HEK293 (cell line): ENCODE measurements at regions not wholly inside any gene's neighbourhood (a gene's known extent, or its start where the extent isn't known, plus 50 kb on each side); places are given as distances from the start of the nearest gene placed in this dataset.

ENCODE experiments used
- CTCF ChIP-seq: fragments of 450-650 bp; formaldehyde crosslinking; IDR thresholded peaks from 2 replicates; pipeline ENCODE4 v1.5.1; 2016; ENCODE audit warnings: missing biosample characterization, missing genetic modification characterization
- MEIS1 ChIP-seq: sonication (generic); formaldehyde crosslinking; IDR thresholded peaks from 2 replicates; pipeline ENCODE4 v1.8.1; 2022; ENCODE audit warnings: missing genetic modification reagents, mild to moderate bottlenecking, borderline replicate concordance
- ZBTB1 ChIP-seq: fragments of 450-650 bp; formaldehyde crosslinking; IDR thresholded peaks from 2 replicates; pipeline ENCODE4 v1.5.1; 2016; ENCODE audit warnings: missing biosample characterization, missing genetic modification characterization
- ZNF274 ChIP-seq, 2 experiments: fragments of 200-500 bp in 1 of 2; fragments of 450-650 bp in 1 of 2; sonication (Bioruptor generic) in 1 of 2; formaldehyde crosslinking in 1 of 2; IDR thresholded peaks; 2 replicates each; pipeline versions ENCODE4 v1.5.1 to v1.6.1; 2014 to 2016; ENCODE audit warnings: borderline replicate concordance in 1 of 2, inconsistent platforms in 1 of 2, low read length in 1 of 2, missing biosample characterization in 1 of 2, missing genetic modification characterization in 1 of 2
- ZNF341 ChIP-seq: fragments of 450-650 bp; formaldehyde crosslinking; IDR thresholded peaks from 2 replicates; pipeline ENCODE4; 2016; ENCODE audit warnings: low read depth, missing biosample characterization, missing genetic modification characterization

GRCh38 chr10:35735412-35735811 lies 93.3 kb upstream of the FZD8 start:
- TF ChIP-seq CTCF (no peak), MEIS1 (CRISPR knock-in tag) (no peak), ZBTB1 (tag by site-specific recombination) (no peak), ZNF341 (tag by site-specific recombination) (no peak), ZNF274 (IDR thresholded peaks at IDR 0.05; ENCODE audit: low read length) (no peak), ZNF274 (tag by site-specific recombination; IDR thresholded peaks at IDR 0.05; ENCODE audit: borderline replicate concordance) (no peak)
